ENCODE measurements at regions not wholly inside any gene's neighbourhood (a gene's known extent, or its start where the extent isn't known, plus 50 kb on each side); places are given as distances from the start of the nearest gene placed in this dataset.

- Histone ChIP-seq H3K9ac (ENCODE audit: low read depth, low read length) (no peak overlapping the region), H4K8ac (ENCODE audit: low read depth in 2 of 2, low read length in 2 of 2) (no peak overlapping the region), H3K23ac (ENCODE audit: low read depth, low read length) (no peak overlapping the region), H2BK5ac (ENCODE audit: low read depth, low read length, poor library complexity, severe bottlenecking) (no peak overlapping the region), H3K36me3 (ENCODE audit: control insufficient read depth, insufficient read depth, low read length) (no peaks in the 10 kb centered on the region), H3K79me1 (ENCODE audit: low read depth in 1 of 2, low read length in 2 of 2) (no peaks in the 10 kb centered on the region), H3K27me3 (ENCODE audit: control insufficient read depth, insufficient read depth, low read length) (no peaks in the 10 kb centered on the region), H2BK120ac (ENCODE audit: low read depth, low read length) (no peak overlapping the region), H3K4me3 (ENCODE audit: insufficient read depth, low read depth, low read length) (no peak overlapping the region), H3K14ac (replicated peaks; ENCODE audit: low read depth, low read length) (no peak overlapping the region), H3K27ac (ENCODE audit: insufficient read depth, low read length) (no peak overlapping the region), H3K9me1 (ENCODE audit: insufficient read depth, low read length) (no peaks in the 10 kb centered on the region), H3K18ac (ENCODE audit: low read depth, low read length) (no peak overlapping the region), H4K91ac (ENCODE audit: insufficient read depth, low read depth, low read length) (no peak overlapping the region), H3K9me3 (ENCODE audit: control insufficient read depth, insufficient read depth, low read length) (peaks cover 29% of the 10 kb centered on the region), H2AK9ac (replicated peaks; ENCODE audit: low read depth, low read length, poor library complexity) (no peak overlapping the region), H4K20me1 (ENCODE audit: insufficient read depth, low read length) (no peaks in the 10 kb centered on the region), H4K5ac (ENCODE audit: low read depth, low read length) (no peak overlapping the region), H3K4ac (ENCODE audit: low read depth, low read length) (no peak overlapping the region), H2AFZ (replicated peaks; ENCODE audit: low read length, poor library complexity) (no peak overlapping the region), H2BK20ac (ENCODE audit: low read depth, low read length) (no peak overlapping the region), H2BK15ac (ENCODE audit: low read depth, low read length) (no peak overlapping the region), H2AK5ac (ENCODE audit: low read depth, low read length) (no peak overlapping the region), H3K56ac (ENCODE audit: extremely low read depth, insufficient read depth, low read length) (no peak overlapping the region), H3K4me1 (ENCODE audit: control insufficient read depth, insufficient read depth, low read length) (no peaks in the 10 kb centered on the region), H3K4me2 (ENCODE audit: low read depth, low read length) (no peak overlapping the region)
- DNase-seq (no peak), ATAC-seq (ENCODE audit: low read depth) (no peak)
- in situ Hi-C loops (cut with MboI; ENCODE audit: low sequenced_read_pairs): no loop called here
- 20% methylated on average over 1 of the region's 6 CpGs; no CpG with 5 or more reads in 1 of the 2 experiments for WGBS, 2 experiments (ENCODE audit: extremely low coverage in 2 of 2, insufficient read length in 1 of 2)
- no peak for TF ChIP-seq POLR2A (IDR thresholded peaks at IDR 0.05; ENCODE audit: low read depth, low read length)
- TF ChIP-seq USF2 (IDR thresholded peaks at IDR 0.05; ENCODE audit: low read depth, low read length): no peak
- no peak for TF ChIP-seq NFE2L2 (IDR thresholded peaks at IDR 0.05; ENCODE audit: low read depth, low read length)
- TF ChIP-seq SMC3 (IDR thresholded peaks at IDR 0.05; ENCODE audit: low read depth, low read length): no peak
- no peak for TF ChIP-seq RAD21 (IDR thresholded peaks at IDR 0.05; ENCODE audit: low read length)
- TF ChIP-seq MAFK (IDR thresholded peaks at IDR 0.05; ENCODE audit: low read depth, low read length): no peak
- TF ChIP-seq BHLHE40 (IDR thresholded peaks at IDR 0.05; ENCODE audit: low read depth, low read length): no peak
- no peak for TF ChIP-seq CTCF (conservative IDR thresholded peaks at IDR 0.05; ENCODE audit: low read depth, low read length)
- TF ChIP-seq ELK1 (IDR thresholded peaks at IDR 0.05; ENCODE audit: borderline replicate concordance, low read depth, low read length): no peak
- TF ChIP-seq FOS (IDR thresholded peaks at IDR 0.05; ENCODE audit: low read depth, low read length): no peak
- no peak for TF ChIP-seq RCOR1 (IDR thresholded peaks at IDR 0.05; ENCODE audit: insufficient replicate concordance, low read length)
- TF ChIP-seq CEBPB (IDR thresholded peaks at IDR 0.05; ENCODE audit: low read depth, low read length): no peak
- no peak for TF ChIP-seq MAZ (IDR thresholded peaks at IDR 0.05; ENCODE audit: borderline replicate concordance, low read depth, low read length)
- TF ChIP-seq CHD1 (IDR thresholded peaks at IDR 0.05; ENCODE audit: low read depth, low read length): no peak
- TF ChIP-seq MXI1 (IDR thresholded peaks at IDR 0.05; ENCODE audit: borderline replicate concordance, low read depth, low read length): no peak
- dilution Hi-C loops (cut with HindIII; ENCODE audit: low sequenced_read_pairs, unreplicated experiment): no loop called here
- POLR2A ChIA-PET (ENCODE audit: unreplicated experiment): no interaction called here
- no TSS peak for BruUV-seq (replicated peaks)
- intact Hi-C loops (cut with micrococcal nuclease): no loop called here
- CTCF ChIA-PET: no interaction called here
Measured at GRCh38 chr14:97074856-97075255, 277.7 kb downstream of the VRK1 start.

Measured in IMR-90 (cell line).